ENCODE measurements at regions not wholly inside any gene's neighbourhood (a gene's known extent, or its start where the extent isn't known, plus 50 kb on each side); places are given as distances from the start of the nearest gene placed in this dataset.

- Mint-ChIP-seq H3K4me3 (no peak overlapping the region), H3K36me3 (peaks cover 5% of the 10 kb centered on the region), H3K4me1 (no peaks in the 10 kb centered on the region), H3K27ac (no peak overlapping the region), H3K9me3 (peaks cover 27% of the 10 kb centered on the region), H3K27me3 (ENCODE audit: low read depth) (peaks cover 2% of the 10 kb centered on the region; the same call in 1 of the 2 replicates)
- TF ChIP-seq IRF2 (CRISPR knock-in tag; IDR thresholded peaks at IDR 0.05; ENCODE audit: borderline replicate concordance, low read depth) (no peak), ZNF232 (CRISPR knock-in tag; IDR thresholded peaks at IDR 0.05) (no peak), EMX1 (CRISPR knock-in tag; IDR thresholded peaks at IDR 0.05) (no peak), GABPB1 (CRISPR knock-in tag; IDR thresholded peaks at IDR 0.05) (no peak), ELF4 (CRISPR knock-in tag; IDR thresholded peaks at IDR 0.05; ENCODE audit: low read depth) (no peak), ZBTB21 (CRISPR knock-in tag; IDR thresholded peaks at IDR 0.05; ENCODE audit: borderline replicate concordance) (no peak), CDX4 (CRISPR knock-in tag; IDR thresholded peaks at IDR 0.05; ENCODE audit: borderline replicate concordance) (no peak), ZMAT4 (CRISPR knock-in tag; IDR thresholded peaks at IDR 0.05) (no peak), MLX (CRISPR knock-in tag; IDR thresholded peaks at IDR 0.05) (no peak), GRHL2 (CRISPR knock-in tag; IDR thresholded peaks at IDR 0.05; ENCODE audit: insufficient replicate concordance, severe bottlenecking) (no peak), ESRRA (CRISPR knock-in tag; IDR thresholded peaks at IDR 0.05; ENCODE audit: borderline replicate concordance) (no peak), SMAD3 (CRISPR knock-in tag; IDR thresholded peaks at IDR 0.05; ENCODE audit: borderline replicate concordance) (no peak), IRF1 (CRISPR knock-in tag; IDR thresholded peaks at IDR 0.05) (no peak), RELA (CRISPR knock-in tag; IDR thresholded peaks at IDR 0.05; ENCODE audit: borderline replicate concordance) (no peak), ZNF532 (CRISPR knock-in tag; IDR thresholded peaks at IDR 0.05; ENCODE audit: borderline replicate concordance) (no peak), JAZF1 (CRISPR knock-in tag; IDR thresholded peaks at IDR 0.05) (no peak)
- TF ChIP-seq, protein P1, sequence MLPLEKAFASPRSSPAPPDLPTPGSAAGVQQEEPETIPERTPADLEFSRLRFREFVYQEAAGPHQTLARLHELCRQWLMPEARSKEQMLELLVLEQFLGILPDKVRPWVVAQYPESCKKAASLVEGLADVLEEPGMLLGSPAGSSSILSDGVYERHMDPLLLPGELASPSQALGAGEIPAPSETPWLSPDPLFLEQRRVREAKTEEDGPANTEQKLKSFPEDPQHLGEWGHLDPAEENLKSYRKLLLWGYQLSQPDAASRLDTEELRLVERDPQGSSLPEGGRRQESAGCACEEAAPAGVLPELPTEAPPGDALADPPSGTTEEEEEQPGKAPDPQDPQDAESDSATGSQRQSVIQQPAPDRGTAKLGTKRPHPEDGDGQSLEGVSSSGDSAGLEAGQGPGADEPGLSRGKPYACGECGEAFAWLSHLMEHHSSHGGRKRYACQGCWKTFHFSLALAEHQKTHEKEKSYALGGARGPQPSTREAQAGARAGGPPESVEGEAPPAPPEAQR (CRISPR knock-in tag; IDR thresholded peaks at IDR 0.05) = no peak
- TF ChIP-seq, protein P2, sequence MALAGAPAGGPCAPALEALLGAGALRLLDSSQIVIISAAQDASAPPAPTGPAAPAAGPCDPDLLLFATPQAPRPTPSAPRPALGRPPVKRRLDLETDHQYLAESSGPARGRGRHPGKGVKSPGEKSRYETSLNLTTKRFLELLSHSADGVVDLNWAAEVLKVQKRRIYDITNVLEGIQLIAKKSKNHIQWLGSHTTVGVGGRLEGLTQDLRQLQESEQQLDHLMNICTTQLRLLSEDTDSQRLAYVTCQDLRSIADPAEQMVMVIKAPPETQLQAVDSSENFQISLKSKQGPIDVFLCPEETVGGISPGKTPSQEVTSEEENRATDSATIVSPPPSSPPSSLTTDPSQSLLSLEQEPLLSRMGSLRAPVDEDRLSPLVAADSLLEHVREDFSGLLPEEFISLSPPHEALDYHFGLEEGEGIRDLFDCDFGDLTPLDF (CRISPR knock-in tag; IDR thresholded peaks at IDR 0.05) = no peak
- no peak for DNase-seq (ENCODE audit: low spot score)
- CTCF ChIA-PET = no interaction called here
- no peak for ATAC-seq
- POLR2A ChIA-PET = no interaction called here
Observed at GRCh38 chr6:165737396-165737795, 74.4 kb upstream of the PDE10A start.
